Gastroesophageal sphincter (tissue), 3 donors: ENCODE measurements at regions not wholly inside any gene's neighbourhood (a gene's known extent, or its start where the extent isn't known, plus 50 kb on each side); places are given as distances from the start of the nearest gene placed in this dataset.

Experiments used
- CTCF ChIP-seq, 4 experiments: fragments of 200-600 bp in 2 of 4; fragments of 450-650 bp in 2 of 4; sonication (generic) in 1 of 4; IDR thresholded peaks; one replicate each; pipeline ENCODE4 v1.5.1; 2017 to 2019; ENCODE audit warnings: antibody characterized with exemption in 4 of 4, mild to moderate bottlenecking in 2 of 4, moderate library complexity in 2 of 4
- EP300 ChIP-seq: sonication (generic); formaldehyde crosslinking; IDR thresholded peaks from one replicate; pipeline ENCODE4 v1.6.1; 2017; ENCODE audit warnings: antibody characterized with exemption, mild to moderate bottlenecking
- POLR2A ChIP-seq, 2 donors: fragments of 450-650 bp; IDR thresholded peaks; one replicate each; pipeline ENCODE4 v1.6.1; 2017; ENCODE audit warnings: antibody characterized with exemption in 2 of 2, mild to moderate bottlenecking in 2 of 2, moderate library complexity in 1 of 2
- POLR2AphosphoS5 ChIP-seq: sonication (generic); formaldehyde crosslinking; IDR thresholded peaks from one replicate; pipeline ENCODE4 v1.6.1; 2017; ENCODE audit warnings: antibody characterized with exemption

GRCh38 chr4:32180086-32180485 lies 1459.9 kb downstream of the PCDH7 start:
- TF ChIP-seq CTCF (IDR thresholded peaks at IDR 0.05) (no peak), POLR2AphosphoS5 (no peak), POLR2A (IDR thresholded peaks at IDR 0.05) (no peak), EP300 (no peak)
